Transverse colon (tissue), 4 donors: ENCODE measurements at regions not wholly inside any gene's neighbourhood (a gene's known extent, or its start where the extent isn't known, plus 50 kb on each side); places are given as distances from the start of the nearest gene placed in this dataset.

Experiments used
- DNase-seq: peaks from one replicate; pipeline ENCODE4 v3.0.0-alpha.2; 2019
- H3K27ac ChIP-seq, 4 donors: fragments of 200-600 bp; sonication (generic); 2 replicates each; pipeline ENCODE4 v1.5.1; 2016 to 2018; ENCODE audit warnings: inconsistent platforms in 4 of 4
- H3K27me3 ChIP-seq: fragments of 200-600 bp; sonication (generic); 2 replicates; pipeline ENCODE4 v1.5.1; 2017; ENCODE audit warnings: inconsistent platforms
- H3K36me3 ChIP-seq, 4 donors: fragments of 200-600 bp; sonication (generic); 2 replicates each; pipeline ENCODE4 v1.5.1; 2017 to 2019; ENCODE audit warnings: inconsistent platforms in 4 of 4
- H3K4me1 ChIP-seq, 4 donors: fragments of 200-600 bp; sonication (generic); 2 replicates each; pipeline ENCODE4 v1.5.1; 2017 to 2020; ENCODE audit warnings: inconsistent platforms in 4 of 4
- H3K4me3 ChIP-seq, 4 donors: fragments of 200-600 bp; sonication (generic); 1 replicate in 1 of 4; 2 replicates in 3 of 4; pipeline versions ENCODE4 v1.5.1 to v1.6.1; 2017 to 2019; ENCODE audit warnings: inconsistent platforms in 4 of 4
- H3K9me3 ChIP-seq, 2 donors: fragments of 200-600 bp; sonication (generic); 2 replicates each; pipeline ENCODE4 v1.5.1; 2017 to 2019; ENCODE audit warnings: inconsistent platforms in 2 of 2
- EP300 ChIP-seq: sonication (generic); formaldehyde crosslinking; IDR thresholded peaks from one replicate; pipeline ENCODE4 v1.6.1; 2017; ENCODE audit warnings: antibody characterized with exemption, low read depth
- POLR2A ChIP-seq: fragments of 450-650 bp; IDR thresholded peaks from one replicate; pipeline ENCODE4 v1.6.1; 2016; ENCODE audit warnings: antibody characterized with exemption, mild to moderate bottlenecking, moderate library complexity
- POLR2AphosphoS5 ChIP-seq, 3 donors: sonication (generic); formaldehyde crosslinking; IDR thresholded peaks; one replicate each; pipeline ENCODE4 v1.6.1; 2016; ENCODE audit warnings: antibody characterized with exemption in 3 of 3
- WGBS, 2 donors: methylation state at CpG; one replicate each; pipeline ENCODE4 v1.1.5; 2018; ENCODE audit warnings: low coverage in 1 of 2; 5-methylcytosine and 5-hydroxymethylcytosine counted together
- in situ Hi-C, 4 donors: fragments of 200-750 bp; cut with MboI; loops; one replicate each; pipeline versions ENCODE4 v1.15.0 to v1.15.1; 2017; ENCODE audit warnings: low sequenced_read_pairs in 3 of 4, low pct_ligation_motif_present in 1 of 4, low pct_unique_long_range_greater_than_20kb in 1 of 4
- intact Hi-C: fragments of 100-400 bp; cut with DNase I; formaldehyde crosslinking; loops from one replicate; pipeline ENCODE4 v1.15.1; 2023; ENCODE audit warnings: low total_unique reads
- TF ChIP-seq, protein P1 (sequence below), 5 experiments: fragments of 200-600 bp in 3 of 5; fragments of 450-650 bp in 2 of 5; sonication (generic) in 3 of 5; IDR thresholded peaks; 1 replicate in 2 of 5; 2 replicates in 3 of 5; pipeline ENCODE4 v1.5.1; 2016 to 2017; ENCODE audit warnings: antibody characterized with exemption in 5 of 5, inconsistent platforms in 3 of 5, mild to moderate bottlenecking in 2 of 5, moderate library complexity in 1 of 5

DNA sequence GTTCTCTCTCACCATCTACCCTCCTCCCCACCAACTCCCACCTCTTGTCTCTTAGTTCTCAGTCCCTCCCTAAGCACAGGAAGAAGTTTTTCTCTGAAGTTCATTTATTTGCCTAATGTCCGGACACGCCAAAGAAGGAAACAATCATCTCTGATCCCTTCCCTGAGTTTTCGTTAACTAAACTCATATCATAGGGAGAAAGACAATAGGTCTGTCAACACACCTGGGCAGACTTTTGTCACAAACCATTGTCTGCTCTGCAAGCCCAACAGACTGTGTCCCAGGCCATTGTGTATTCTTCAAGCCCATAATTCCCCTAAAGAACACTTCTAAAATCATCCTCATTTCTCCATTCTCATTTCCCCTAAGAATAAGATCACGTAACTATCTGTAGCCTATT is 691.0 kb upstream of the MBL2 start:
- Histone ChIP-seq H3K36me3 (no peaks in the 10 kb centered on the region), H3K4me1 (no peaks in the 10 kb centered on the region), H3K4me3 (no peak overlapping the region), H3K27ac (no peak overlapping the region), H3K9me3 (no peaks in the 10 kb centered on the region), H3K27me3 (no peaks in the 10 kb centered on the region)
- no peak for DNase-seq
- in situ Hi-C loops (no loop called here), intact Hi-C loops (no loop called here)
- no peak for TF ChIP-seq EP300
- TF ChIP-seq, protein P1, sequence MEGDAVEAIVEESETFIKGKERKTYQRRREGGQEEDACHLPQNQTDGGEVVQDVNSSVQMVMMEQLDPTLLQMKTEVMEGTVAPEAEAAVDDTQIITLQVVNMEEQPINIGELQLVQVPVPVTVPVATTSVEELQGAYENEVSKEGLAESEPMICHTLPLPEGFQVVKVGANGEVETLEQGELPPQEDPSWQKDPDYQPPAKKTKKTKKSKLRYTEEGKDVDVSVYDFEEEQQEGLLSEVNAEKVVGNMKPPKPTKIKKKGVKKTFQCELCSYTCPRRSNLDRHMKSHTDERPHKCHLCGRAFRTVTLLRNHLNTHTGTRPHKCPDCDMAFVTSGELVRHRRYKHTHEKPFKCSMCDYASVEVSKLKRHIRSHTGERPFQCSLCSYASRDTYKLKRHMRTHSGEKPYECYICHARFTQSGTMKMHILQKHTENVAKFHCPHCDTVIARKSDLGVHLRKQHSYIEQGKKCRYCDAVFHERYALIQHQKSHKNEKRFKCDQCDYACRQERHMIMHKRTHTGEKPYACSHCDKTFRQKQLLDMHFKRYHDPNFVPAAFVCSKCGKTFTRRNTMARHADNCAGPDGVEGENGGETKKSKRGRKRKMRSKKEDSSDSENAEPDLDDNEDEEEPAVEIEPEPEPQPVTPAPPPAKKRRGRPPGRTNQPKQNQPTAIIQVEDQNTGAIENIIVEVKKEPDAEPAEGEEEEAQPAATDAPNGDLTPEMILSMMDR (IDR thresholded peaks at IDR 0.05), result no peak
- TF ChIP-seq POLR2AphosphoS5 (IDR thresholded peaks at IDR 0.05), result no peak
- 67 to 80% methylated on average over 2 to 4 of the region's 4 CpGs for WGBS, 2 donors

DNA sequence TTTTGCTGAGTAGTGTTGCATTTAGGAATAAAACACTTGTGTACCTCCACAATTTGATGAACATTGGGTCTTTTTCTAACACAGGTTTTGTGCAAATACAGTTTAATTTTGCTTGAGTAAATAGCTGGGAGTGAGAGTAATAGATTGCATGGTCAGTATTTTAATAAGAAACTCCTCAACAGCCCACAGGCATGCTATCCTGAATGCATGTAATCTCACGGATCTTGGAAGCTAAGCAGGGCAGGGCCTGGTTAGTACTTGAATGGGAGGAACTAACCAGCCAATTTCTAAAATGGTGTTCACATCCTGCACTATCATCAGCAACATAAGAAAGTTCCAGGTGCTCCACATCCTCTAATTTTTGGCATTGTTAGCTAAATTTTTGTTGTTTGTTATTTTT is 685.4 kb upstream of the MBL2 start:
- TF ChIP-seq EP300, result no peak
- no peak for TF ChIP-seq POLR2A
- TF ChIP-seq POLR2AphosphoS5 (IDR thresholded peaks at IDR 0.05), result no peak
- TF ChIP-seq, protein P1 (IDR thresholded peaks at IDR 0.05), result no peak
- intact Hi-C loops, result no loop called here
- Histone ChIP-seq H3K4me3 (no peak overlapping the region), H3K4me1 (no peaks in the 10 kb centered on the region), H3K27ac (no peak overlapping the region), H3K36me3 (no peaks in the 10 kb centered on the region), H3K27me3 (no peaks in the 10 kb centered on the region), H3K9me3 (no peaks in the 10 kb centered on the region)
- WGBS, 2 donors, result 57 to 67% methylated on average over 1 of the region's 1 CpG
- in situ Hi-C loops, result no loop called here
- DNase-seq, result no peak

DNA sequence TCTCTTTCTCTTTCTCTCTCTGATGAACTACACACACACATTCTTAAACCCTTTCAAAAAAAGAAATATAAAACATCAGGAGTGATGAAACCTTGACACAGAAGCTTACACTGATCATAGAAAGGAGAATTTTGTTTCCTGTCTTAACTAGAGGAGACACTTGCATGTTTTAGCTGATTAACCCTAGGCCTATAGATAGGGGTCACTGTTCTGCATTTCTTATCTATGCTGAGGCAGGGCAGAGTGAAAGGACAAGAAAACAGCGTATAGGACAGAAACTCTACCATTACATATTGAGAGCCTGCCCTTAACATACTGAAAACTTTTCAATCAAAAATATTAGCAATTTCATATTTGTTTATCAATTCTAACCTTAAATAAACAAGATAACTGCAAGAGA is 680.6 kb upstream of the MBL2 start:
- TF ChIP-seq EP300 (no peak), POLR2AphosphoS5 (IDR thresholded peaks at IDR 0.05) (no peak), POLR2A (no peak)
- TF ChIP-seq, protein P1 (IDR thresholded peaks at IDR 0.05), result no peak
- 68 to 100% methylated on average over 1 of the region's 1 CpG for WGBS, 2 donors
- in situ Hi-C loops, result no loop called here
- no peaks in the 10 kb centered on the region for H3K27me3 ChIP-seq
- DNase-seq, result no peak
- no peaks in the 10 kb centered on the region for H3K9me3 ChIP-seq
- no peak overlapping the region for H3K27ac ChIP-seq
- H3K36me3 ChIP-seq, result no peaks in the 10 kb centered on the region
- H3K4me1 ChIP-seq, result no peaks in the 10 kb centered on the region
- H3K4me3 ChIP-seq, result no peak overlapping the region
- intact Hi-C loops, result no loop called here

DNA sequence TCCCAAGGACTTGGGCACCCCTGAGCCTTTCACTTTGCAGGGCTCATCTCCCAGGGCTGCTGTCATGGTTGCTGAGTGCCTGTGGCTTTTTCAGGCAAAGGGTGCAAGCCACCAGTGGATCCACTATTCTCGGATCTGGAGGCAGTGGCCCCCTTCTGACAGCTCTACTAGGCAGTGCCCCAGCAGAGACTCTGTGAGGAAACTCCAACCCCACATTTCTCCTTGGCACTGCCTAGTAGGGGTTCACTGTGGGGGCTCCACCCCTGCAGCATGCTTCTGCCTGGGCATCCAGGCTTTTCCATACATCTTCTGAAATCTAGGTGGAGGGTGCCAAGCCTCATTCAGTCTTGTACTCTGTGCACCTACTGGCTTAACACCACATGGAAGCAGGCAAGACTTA is 675.0 kb upstream of the MBL2 start:
- TF ChIP-seq POLR2AphosphoS5 (IDR thresholded peaks at IDR 0.05) (no peak), EP300 (no peak), POLR2A (no peak)
- TF ChIP-seq, protein P1 (IDR thresholded peaks at IDR 0.05), result no peak
- no peak for DNase-seq
- Histone ChIP-seq H3K36me3 (no peaks in the 10 kb centered on the region), H3K9me3 (no peaks in the 10 kb centered on the region), H3K4me1 (no peaks in the 10 kb centered on the region), H3K27ac (no peak overlapping the region), H3K4me3 (no peak overlapping the region), H3K27me3 (no peaks in the 10 kb centered on the region)
- intact Hi-C loops (no loop called here), in situ Hi-C loops (no loop called here)
- 57% methylated on average over 1 of the region's 1 CpG; no CpG with 5 or more reads in 1 of the 2 donors for WGBS, 2 donors
